ENCODE measurements at regions not wholly inside any gene's neighbourhood (a gene's known extent, or its start where the extent isn't known, plus 50 kb on each side); places are given as distances from the start of the nearest gene placed in this dataset.

DNA sequence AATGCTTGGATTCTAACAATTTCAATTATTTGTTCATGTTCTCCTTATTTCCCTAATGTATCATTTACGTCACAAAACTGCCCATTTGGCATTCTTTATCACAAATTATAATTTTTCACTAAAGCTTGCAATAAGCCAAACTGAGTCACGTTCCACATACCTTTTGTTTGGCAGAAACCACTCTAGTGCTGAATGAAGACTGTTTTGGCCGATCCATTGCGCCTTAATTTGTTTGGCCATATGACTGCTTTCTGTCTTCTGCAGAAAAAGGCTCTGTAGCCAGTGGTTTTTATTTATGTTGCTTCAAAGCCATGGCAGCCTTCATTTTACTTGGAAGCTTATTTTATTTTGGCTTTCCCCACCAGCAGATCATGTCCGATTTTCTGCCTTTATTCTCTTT is 184.4 kb upstream of the HAND2 start (continued):
- TF ChIP-seq ARID4B (CRISPR knock-in tag; IDR thresholded peaks at IDR 0.05) (no peak), ZNF263 (CRISPR knock-in tag; IDR thresholded peaks at IDR 0.05; ENCODE audit: borderline replicate concordance) (no peak), FOXM1 (IDR thresholded peaks at IDR 0.05; ENCODE audit: low read depth) (no peak), FOXM1 (CRISPR knock-in tag; IDR thresholded peaks at IDR 0.05; ENCODE audit: low read depth) (no peak), POLR2G (IDR thresholded peaks at IDR 0.05; ENCODE audit: low read depth, low read length) (no peak), HMGN3 (IDR thresholded peaks at IDR 0.05; ENCODE audit: borderline replicate concordance, extremely low read depth, insufficient read length, low read depth, low read length) (no peak), ZNF717 (CRISPR knock-in tag; IDR thresholded peaks at IDR 0.05) (no peak), RFX1 (IDR thresholded peaks at IDR 0.05) (no peak), ZNF197 (CRISPR knock-in tag; IDR thresholded peaks at IDR 0.05; ENCODE audit: low read depth) (no peak), ZC3H8 (IDR thresholded peaks at IDR 0.05) (no peak), HDAC2 (IDR thresholded peaks at IDR 0.05) (no peak)
- TF ChIP-seq, protein P1, sequence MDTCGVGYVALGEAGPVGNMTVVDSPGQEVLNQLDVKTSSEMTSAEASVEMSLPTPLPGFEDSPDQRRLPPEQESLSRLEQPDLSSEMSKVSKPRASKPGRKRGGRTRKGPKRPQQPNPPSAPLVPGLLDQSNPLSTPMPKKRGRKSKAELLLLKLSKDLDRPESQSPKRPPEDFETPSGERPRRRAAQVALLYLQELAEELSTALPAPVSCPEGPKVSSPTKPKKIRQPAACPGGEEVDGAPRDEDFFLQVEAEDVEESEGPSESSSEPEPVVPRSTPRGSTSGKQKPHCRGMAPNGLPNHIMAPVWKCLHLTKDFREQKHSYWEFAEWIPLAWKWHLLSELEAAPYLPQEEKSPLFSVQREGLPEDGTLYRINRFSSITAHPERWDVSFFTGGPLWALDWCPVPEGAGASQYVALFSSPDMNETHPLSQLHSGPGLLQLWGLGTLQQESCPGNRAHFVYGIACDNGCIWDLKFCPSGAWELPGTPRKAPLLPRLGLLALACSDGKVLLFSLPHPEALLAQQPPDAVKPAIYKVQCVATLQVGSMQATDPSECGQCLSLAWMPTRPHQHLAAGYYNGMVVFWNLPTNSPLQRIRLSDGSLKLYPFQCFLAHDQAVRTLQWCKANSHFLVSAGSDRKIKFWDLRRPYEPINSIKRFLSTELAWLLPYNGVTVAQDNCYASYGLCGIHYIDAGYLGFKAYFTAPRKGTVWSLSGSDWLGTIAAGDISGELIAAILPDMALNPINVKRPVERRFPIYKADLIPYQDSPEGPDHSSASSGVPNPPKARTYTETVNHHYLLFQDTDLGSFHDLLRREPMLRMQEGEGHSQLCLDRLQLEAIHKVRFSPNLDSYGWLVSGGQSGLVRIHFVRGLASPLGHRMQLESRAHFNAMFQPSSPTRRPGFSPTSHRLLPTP (IDR thresholded peaks at IDR 0.05; ENCODE audit: borderline replicate concordance, extremely low read depth, insufficient read length): no peak
- TF ChIP-seq, protein P2, sequence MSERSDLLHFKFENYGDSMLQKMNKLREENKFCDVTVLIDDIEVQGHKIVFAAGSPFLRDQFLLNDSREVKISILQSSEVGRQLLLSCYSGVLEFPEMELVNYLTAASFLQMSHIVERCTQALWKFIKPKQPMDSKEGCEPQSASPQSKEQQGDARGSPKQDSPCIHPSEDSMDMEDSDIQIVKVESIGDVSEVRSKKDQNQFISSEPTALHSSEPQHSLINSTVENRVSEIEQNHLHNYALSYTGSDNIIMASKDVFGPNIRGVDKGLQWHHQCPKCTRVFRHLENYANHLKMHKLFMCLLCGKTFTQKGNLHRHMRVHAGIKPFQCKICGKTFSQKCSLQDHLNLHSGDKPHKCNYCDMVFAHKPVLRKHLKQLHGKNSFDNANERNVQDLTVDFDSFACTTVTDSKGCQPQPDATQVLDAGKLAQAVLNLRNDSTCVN (CRISPR knock-in tag; IDR thresholded peaks at IDR 0.05): no peak
- TF ChIP-seq, protein P3, sequence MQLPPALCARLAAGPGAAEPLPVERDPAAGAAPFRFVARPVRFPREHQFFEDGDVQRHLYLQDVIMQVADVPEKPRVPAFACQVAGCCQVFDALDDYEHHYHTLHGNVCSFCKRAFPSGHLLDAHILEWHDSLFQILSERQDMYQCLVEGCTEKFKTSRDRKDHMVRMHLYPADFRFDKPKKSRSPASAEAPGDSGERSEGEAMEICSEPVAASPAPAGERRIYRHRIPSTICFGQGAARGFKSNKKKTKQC (CRISPR knock-in tag; IDR thresholded peaks at IDR 0.05): no peak

Measured in K562 (cell line).